Transverse colon (tissue), 3 donors: ENCODE measurements at regions not wholly inside any gene's neighbourhood (a gene's known extent, or its start where the extent isn't known, plus 50 kb on each side); places are given as distances from the start of the nearest gene placed in this dataset.
"Not testable (repeated sequence)": the region's sequence is repeated elsewhere in the genome, so short reads cannot be mapped to it uniquely, and the experiment has no call there.

Experiments
- CTCF ChIP-seq, 5 experiments: fragments of 200-600 bp in 3 of 5; fragments of 450-650 bp in 2 of 5; sonication (generic) in 3 of 5; IDR thresholded peaks; 1 replicate in 2 of 5; 2 replicates in 3 of 5; pipeline ENCODE4 v1.5.1; 2016 to 2017; ENCODE audit warnings: antibody characterized with exemption in 5 of 5, inconsistent platforms in 3 of 5, mild to moderate bottlenecking in 2 of 5, moderate library complexity in 1 of 5
- POLR2A ChIP-seq: fragments of 450-650 bp; IDR thresholded peaks from one replicate; pipeline ENCODE4 v1.6.1; 2016; ENCODE audit warnings: antibody characterized with exemption, mild to moderate bottlenecking, moderate library complexity

GRCh38 chr17:46434450-46435062 lies 73.0 kb upstream of the ARL17B start:
- not testable (repeated sequence) for TF ChIP-seq POLR2A; CTCF (IDR thresholded peaks at IDR 0.05)
